ENCODE measurements at regions not wholly inside any gene's neighbourhood (a gene's known extent, or its start where the extent isn't known, plus 50 kb on each side); places are given as distances from the start of the nearest gene placed in this dataset.
A peak's percentile ranks its signal among the peaks of the same experiment; 100 is the strongest.
"Not testable (repeated sequence)": the region's sequence is repeated elsewhere in the genome, so short reads cannot be mapped to it uniquely, and the experiment has no call there.

GRCh38 chr3:39724233-39724846 lies 85.1 kb upstream of the MYRIP start:
- H3K4me3 ChIP-seq (ENCODE audit: low read length), result no peak overlapping the region
- TF ChIP-seq CTCF (conservative IDR thresholded peaks at IDR 0.05; ENCODE audit: low read depth, low read length), result peak; percentile 40
- no peak for DNase-seq (ENCODE audit: low read depth)

- TF ChIP-seq CTCF (conservative IDR thresholded peaks at IDR 0.05; ENCODE audit: low read depth, low read length), result no peak
- H3K4me3 ChIP-seq (ENCODE audit: low read length), result no peak overlapping the region
- DNase-seq (ENCODE audit: low read depth), result no peak
These were observed 84.1 kb upstream of the MYRIP start for GRCh38 chr3:39725321-39725720.

- no peak for TF ChIP-seq CTCF (conservative IDR thresholded peaks at IDR 0.05; ENCODE audit: low read depth, low read length)
- DNase-seq (ENCODE audit: low read depth), result no peak
- H3K4me3 ChIP-seq (ENCODE audit: low read length), result no peak overlapping the region
These were observed 82.0 kb upstream of the MYRIP start for GRCh38 chr3:39727415-39727814.

- DNase-seq (ENCODE audit: low read depth), result no peak
- no peak for TF ChIP-seq CTCF (conservative IDR thresholded peaks at IDR 0.05; ENCODE audit: low read depth, low read length)
- no peak overlapping the region for H3K4me3 ChIP-seq (ENCODE audit: low read length)
These were observed 75.6 kb upstream of the MYRIP start for GRCh38 chr3:39733804-39734203.

GRCh38 chr3:39739658-39740057 lies 69.8 kb upstream of the MYRIP start:
- not testable (repeated sequence) for H3K4me3 ChIP-seq (ENCODE audit: low read length); DNase-seq (ENCODE audit: low read depth)

GRCh38 chr3:39744746-39745145 lies 64.7 kb upstream of the MYRIP start:
- no peak for DNase-seq (ENCODE audit: low read depth)
- no peak overlapping the region for H3K4me3 ChIP-seq (ENCODE audit: low read length)
- TF ChIP-seq CTCF (conservative IDR thresholded peaks at IDR 0.05; ENCODE audit: low read depth, low read length), result no peak

GRCh38 chr3:39748002-39748401 lies 61.4 kb upstream of the MYRIP start:
- H3K4me3 ChIP-seq (ENCODE audit: low read length), result no peak overlapping the region
- TF ChIP-seq CTCF (conservative IDR thresholded peaks at IDR 0.05; ENCODE audit: low read depth, low read length), result no peak
- no peak for DNase-seq (ENCODE audit: low read depth)

GRCh38 chr3:39748763-39749162 lies 60.6 kb upstream of the MYRIP start:
- TF ChIP-seq CTCF (conservative IDR thresholded peaks at IDR 0.05; ENCODE audit: low read depth, low read length), result no peak
- no peak overlapping the region for H3K4me3 ChIP-seq (ENCODE audit: low read length)
- no peak for DNase-seq (ENCODE audit: low read depth)
